HL-60 (cell line): ENCODE measurements at regions not wholly inside any gene's neighbourhood (a gene's known extent, or its start where the extent isn't known, plus 50 kb on each side); places are given as distances from the start of the nearest gene placed in this dataset.

Source experiments
- CTCF ChIP-seq: IDR thresholded peaks from one replicate; pipeline ENCODE4 v1.5.1; 2011; ENCODE audit warnings: low read length, control low read depth, inconsistent platforms; ENCODE audit not compliant: insufficient read depth
- GABPA ChIP-seq: IDR thresholded peaks from 2 replicates; pipeline ENCODE4 v1.6.1; 2012; ENCODE audit warnings: low read depth
- POLR2AphosphoS5 ChIP-seq: IDR thresholded peaks from 2 replicates; pipeline ENCODE4 v1.6.1; 2012; ENCODE audit warnings: low read depth
- REST ChIP-seq: IDR thresholded peaks from 2 replicates; pipeline ENCODE4 v1.6.1; 2012; ENCODE audit warnings: low read depth; ENCODE audit not compliant: insufficient replicate concordance
- SPI1 ChIP-seq: IDR thresholded peaks from 2 replicates; pipeline ENCODE4 v1.6.1; 2012; ENCODE audit warnings: low read depth, mild to moderate bottlenecking, borderline replicate concordance

- TF ChIP-seq CTCF (no peak), POLR2AphosphoS5 (no peak), REST (no peak), GABPA (no peak), SPI1 (no peak)
Observed at GRCh38 chr5:164098979-164099378, 593.6 kb downstream of the MAT2B start.
